Smooth muscle cell (in vitro differentiated cells): ENCODE measurements at regions not wholly inside any gene's neighbourhood (a gene's known extent, or its start where the extent isn't known, plus 50 kb on each side); places are given as distances from the start of the nearest gene placed in this dataset.
"Not testable (repeated sequence)": the region's sequence is repeated elsewhere in the genome, so short reads cannot be mapped to it uniquely, and the experiment has no call there.

Experiments
- DNase-seq: peaks from one replicate; lab custom pipeline; 2025; ENCODE audit not compliant: unreplicated experiment; lab: John Stamatoyannopoulos, UW
- H2AFZ ChIP-seq: fragments of 200-600 bp; sonication (generic); 2 replicates; pipeline ENCODE4 v1.6.0; 2016; ENCODE audit warnings: antibody characterized with exemption, low read depth, mild to moderate bottlenecking
- H3F3A ChIP-seq: fragments of 200-600 bp; sonication (generic); 2 replicates; pipeline ENCODE4 v1.6.0; 2017; ENCODE audit warnings: antibody characterized with exemption, low read depth
- H3K27ac ChIP-seq: fragments of 200-600 bp; sonication (generic); 2 replicates; pipeline ENCODE4 v1.5.1; 2016; ENCODE audit warnings: low read depth, mild to moderate bottlenecking
- H3K27me3 ChIP-seq: fragments of 200-600 bp; sonication (generic); 2 replicates; pipeline ENCODE4 v1.6.1; 2016; ENCODE audit warnings: low read depth, mild to moderate bottlenecking
- H3K36me3 ChIP-seq: fragments of 200-600 bp; sonication (generic); 2 replicates; pipeline ENCODE4 v1.5.1; 2016; ENCODE audit warnings: low read depth
- H3K4me1 ChIP-seq: fragments of 200-600 bp; sonication (generic); 2 replicates; pipeline ENCODE4 v1.5.1; 2016; ENCODE audit warnings: low read depth
- H3K4me2 ChIP-seq: fragments of 200-600 bp; sonication (generic); 2 replicates; pipeline ENCODE4 v1.6.0; 2016; ENCODE audit warnings: mild to moderate bottlenecking
- H3K4me3 ChIP-seq: fragments of 200-600 bp; sonication (generic); 2 replicates; pipeline ENCODE4 v1.5.1; 2016; ENCODE audit warnings: mild to moderate bottlenecking
- H3K79me2 ChIP-seq: fragments of 200-600 bp; sonication (generic); 2 replicates; pipeline ENCODE4 v1.6.0; 2016; ENCODE audit warnings: low read depth, mild to moderate bottlenecking
- H3K9ac ChIP-seq: fragments of 200-600 bp; sonication (generic); 2 replicates; pipeline ENCODE4 v1.6.0; 2016; ENCODE audit warnings: low read depth
- H3K9me3 ChIP-seq: fragments of 200-600 bp; sonication (generic); replicated peaks from 2 replicates; pipeline ENCODE4 v1.5.1; 2016; ENCODE audit warnings: low read depth
- H4K20me1 ChIP-seq: fragments of 200-600 bp; sonication (generic); 2 replicates; pipeline ENCODE4 v1.6.0; 2016; ENCODE audit warnings: low read depth
- WGBS: methylation state at CpG from one replicate; pipeline ENCODE4 v1.1.7; 2016; ENCODE audit warnings: low lambda C conversion rate; 5-methylcytosine and 5-hydroxymethylcytosine counted together
- TF ChIP-seq, protein P1 (sequence below): fragments of 200-600 bp; sonication (generic); IDR thresholded peaks from 2 replicates; pipeline ENCODE4 v1.5.1; 2017; ENCODE audit warnings: borderline replicate concordance, mild to moderate bottlenecking, antibody characterized with exemption; ENCODE audit not compliant: insufficient read depth, poor library complexity, severe bottlenecking

DNA sequence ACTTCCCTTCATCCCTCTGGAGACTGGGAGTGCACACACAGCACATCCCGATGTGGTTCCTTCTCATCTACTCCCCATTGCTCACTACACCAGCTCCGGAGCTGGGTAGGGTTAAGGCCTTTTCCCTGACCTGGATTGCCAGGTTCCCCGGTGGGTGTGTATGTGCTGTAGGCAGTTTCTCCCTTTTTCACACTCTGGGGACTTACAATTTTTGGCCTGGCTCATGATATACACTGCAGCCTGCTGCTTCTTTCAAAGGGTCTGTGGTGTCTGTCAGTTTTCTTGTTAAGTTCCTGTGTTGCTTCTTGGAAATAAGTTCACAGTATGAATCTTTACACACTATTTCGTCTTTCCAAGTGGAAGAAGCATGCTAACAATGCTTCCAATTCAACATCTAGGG, 405.5 kb downstream of the UTRN start:
- Histone ChIP-seq H3K4me2 (no peak overlapping the region), H3K4me1 (no peaks in the 10 kb centered on the region), H4K20me1 (no peaks in the 10 kb centered on the region), H3K36me3 (no peaks in the 10 kb centered on the region), H3K9me3 (peaks cover 6% of the 10 kb centered on the region), H3F3A (no peaks in the 10 kb centered on the region), H3K79me2 (peaks cover 5% of the 10 kb centered on the region), H3K4me3 (no peak overlapping the region), H3K27ac (no peak overlapping the region), H2AFZ (no peak overlapping the region), H3K27me3 (no peaks in the 10 kb centered on the region), H3K9ac (no peak overlapping the region)
- WGBS: 99% methylated on average over 4 of the region's 4 CpGs
- no peak for DNase-seq
- TF ChIP-seq, protein P1, sequence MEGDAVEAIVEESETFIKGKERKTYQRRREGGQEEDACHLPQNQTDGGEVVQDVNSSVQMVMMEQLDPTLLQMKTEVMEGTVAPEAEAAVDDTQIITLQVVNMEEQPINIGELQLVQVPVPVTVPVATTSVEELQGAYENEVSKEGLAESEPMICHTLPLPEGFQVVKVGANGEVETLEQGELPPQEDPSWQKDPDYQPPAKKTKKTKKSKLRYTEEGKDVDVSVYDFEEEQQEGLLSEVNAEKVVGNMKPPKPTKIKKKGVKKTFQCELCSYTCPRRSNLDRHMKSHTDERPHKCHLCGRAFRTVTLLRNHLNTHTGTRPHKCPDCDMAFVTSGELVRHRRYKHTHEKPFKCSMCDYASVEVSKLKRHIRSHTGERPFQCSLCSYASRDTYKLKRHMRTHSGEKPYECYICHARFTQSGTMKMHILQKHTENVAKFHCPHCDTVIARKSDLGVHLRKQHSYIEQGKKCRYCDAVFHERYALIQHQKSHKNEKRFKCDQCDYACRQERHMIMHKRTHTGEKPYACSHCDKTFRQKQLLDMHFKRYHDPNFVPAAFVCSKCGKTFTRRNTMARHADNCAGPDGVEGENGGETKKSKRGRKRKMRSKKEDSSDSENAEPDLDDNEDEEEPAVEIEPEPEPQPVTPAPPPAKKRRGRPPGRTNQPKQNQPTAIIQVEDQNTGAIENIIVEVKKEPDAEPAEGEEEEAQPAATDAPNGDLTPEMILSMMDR: no peak

- not testable (repeated sequence) for H3K27me3 ChIP-seq, DNase-seq, H3K4me1 ChIP-seq, H3K4me2 ChIP-seq, H3K79me2 ChIP-seq, H4K20me1 ChIP-seq, H3K9me3 ChIP-seq, H3K27ac ChIP-seq, H3K9ac ChIP-seq, H3K4me3 ChIP-seq, H3K36me3 ChIP-seq, H2AFZ ChIP-seq, H3F3A ChIP-seq
- 97% methylated on average over 1 of the region's 1 CpG for WGBS
These were observed 406.9 kb downstream of the UTRN start for GRCh38 chr6:144692050-144692449.

GRCh38 chr6:144695858-144696533, 410.9 kb downstream of the UTRN start:
- TF ChIP-seq, protein P1: no peak
- no peaks in the 10 kb centered on the region for H3K4me1 ChIP-seq
- no peak overlapping the region for H3K27ac ChIP-seq
- no peak overlapping the region for H3K9ac ChIP-seq
- no peaks in the 10 kb centered on the region for H3K27me3 ChIP-seq
- no peaks in the 10 kb centered on the region for H4K20me1 ChIP-seq
- peaks cover 5% of the 10 kb centered on the region for H3K79me2 ChIP-seq
- no peak overlapping the region for H2AFZ ChIP-seq
- WGBS: 69% methylated on average over 3 of the region's 3 CpGs
- no peak overlapping the region for H3K4me3 ChIP-seq
- no peak for DNase-seq
- no peaks in the 10 kb centered on the region for H3K36me3 ChIP-seq
- H3F3A ChIP-seq: no peaks in the 10 kb centered on the region
- peaks cover 6% of the 10 kb centered on the region for H3K9me3 ChIP-seq
- H3K4me2 ChIP-seq: peak overlapping the region; percentile 60

- no peak overlapping the region for H3K9ac ChIP-seq
- no peaks in the 10 kb centered on the region for H3K27me3 ChIP-seq
- no peaks in the 10 kb centered on the region for H3K4me1 ChIP-seq
- peaks cover 5% of the 10 kb centered on the region for H3K79me2 ChIP-seq
- no peak for DNase-seq
- H2AFZ ChIP-seq: no peak overlapping the region
- no peak overlapping the region for H3K4me3 ChIP-seq
- 48% methylated on average over 2 of the region's 2 CpGs for WGBS
- TF ChIP-seq, protein P1: no peak
- no peaks in the 10 kb centered on the region for H4K20me1 ChIP-seq
- H3K27ac ChIP-seq: no peak overlapping the region
- no peaks in the 10 kb centered on the region for H3K36me3 ChIP-seq
- H3F3A ChIP-seq: no peaks in the 10 kb centered on the region
- H3K9me3 ChIP-seq: peaks cover 5% of the 10 kb centered on the region
- H3K4me2 ChIP-seq: peak overlapping the region; percentile 60
These were observed 411.7 kb downstream of the UTRN start for GRCh38 chr6:144696610-144697368.
